H1 (cell line): ENCODE measurements at regions not wholly inside any gene's neighbourhood (a gene's known extent, or its start where the extent isn't known, plus 50 kb on each side); places are given as distances from the start of the nearest gene placed in this dataset.

ENCODE experiments used
- BCL11A ChIP-seq, 2 experiments: IDR thresholded peaks; one replicate each; pipeline ENCODE4 v1.6.1; 2011; ENCODE audit warnings: low read depth in 2 of 2, low read length in 2 of 2, mild to moderate bottlenecking in 2 of 2
- CTBP2 ChIP-seq: IDR thresholded peaks from 2 replicates; pipeline ENCODE4 v1.7.0; 2011; ENCODE audit warnings: borderline replicate concordance, mild to moderate bottlenecking, moderate library complexity, mixed read lengths, low read length; ENCODE audit not compliant: insufficient read depth, insufficient read length
- EP300 ChIP-seq, 2 experiments: IDR thresholded peaks; 1 replicate in 1 of 2; 2 replicates in 1 of 2; pipeline ENCODE4 v1.6.1; 2011 to 2012; ENCODE audit warnings: low read depth in 2 of 2, low read length in 2 of 2, mild to moderate bottlenecking in 2 of 2, borderline replicate concordance in 1 of 2, inconsistent platforms in 1 of 2, moderate library complexity in 1 of 2
- HDAC2 ChIP-seq, 2 experiments: fragments of 300-600 bp in 1 of 2; sonication (generic) in 1 of 2; IDR thresholded peaks; 2 replicates each; pipeline ENCODE4 v1.6.1; 2011 to 2012; ENCODE audit warnings: low read depth in 2 of 2, low read length in 2 of 2, mild to moderate bottlenecking in 2 of 2, moderate library complexity in 2 of 2, borderline replicate concordance in 1 of 2, inconsistent platforms in 1 of 2
- HDAC6 ChIP-seq: IDR thresholded peaks from one replicate; pipeline ENCODE4 v1.7.1; 2012; ENCODE audit warnings: low read depth, mild to moderate bottlenecking, inconsistent platforms, low read length, moderate library complexity
- POLR2AphosphoS5 ChIP-seq: IDR thresholded peaks from 2 replicates; pipeline ENCODE4 v1.6.1; 2011; ENCODE audit warnings: low read depth, low read length
- TF ChIP-seq, protein P1 (sequence below): fragments of 300-600 bp; sonication (generic); IDR thresholded peaks from 2 replicates; pipeline ENCODE4 v1.7.1; 2012; ENCODE audit warnings: low read length, moderate library complexity, mild to moderate bottlenecking, inconsistent platforms; ENCODE audit not compliant: insufficient replicate concordance
- TF ChIP-seq, protein P2 (sequence below): IDR thresholded peaks from 2 replicates; pipeline ENCODE4 v1.6.1; 2011; ENCODE audit warnings: low read depth, mild to moderate bottlenecking, low read length; ENCODE audit not compliant: insufficient read depth

DNA sequence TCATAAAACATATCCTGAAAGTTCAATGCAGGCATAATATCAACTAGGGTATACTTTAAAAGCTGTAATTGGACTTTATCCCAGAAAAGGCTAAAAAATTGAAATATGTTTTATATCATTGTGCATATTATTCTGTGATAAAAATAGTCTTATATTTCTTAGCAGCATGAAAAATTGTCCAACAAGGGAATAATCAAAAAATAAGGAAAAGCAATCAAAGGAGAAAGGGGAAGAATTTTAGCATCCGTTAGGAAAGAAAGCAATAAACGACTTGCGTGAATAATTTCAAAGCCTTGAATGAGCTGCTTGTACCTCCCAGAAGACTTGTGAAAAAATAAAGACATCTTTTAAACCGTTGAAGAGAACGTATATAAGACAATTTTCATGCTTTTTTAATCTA, 1369.8 kb upstream of the GBE1 start (continued):
- TF ChIP-seq, protein P1, sequence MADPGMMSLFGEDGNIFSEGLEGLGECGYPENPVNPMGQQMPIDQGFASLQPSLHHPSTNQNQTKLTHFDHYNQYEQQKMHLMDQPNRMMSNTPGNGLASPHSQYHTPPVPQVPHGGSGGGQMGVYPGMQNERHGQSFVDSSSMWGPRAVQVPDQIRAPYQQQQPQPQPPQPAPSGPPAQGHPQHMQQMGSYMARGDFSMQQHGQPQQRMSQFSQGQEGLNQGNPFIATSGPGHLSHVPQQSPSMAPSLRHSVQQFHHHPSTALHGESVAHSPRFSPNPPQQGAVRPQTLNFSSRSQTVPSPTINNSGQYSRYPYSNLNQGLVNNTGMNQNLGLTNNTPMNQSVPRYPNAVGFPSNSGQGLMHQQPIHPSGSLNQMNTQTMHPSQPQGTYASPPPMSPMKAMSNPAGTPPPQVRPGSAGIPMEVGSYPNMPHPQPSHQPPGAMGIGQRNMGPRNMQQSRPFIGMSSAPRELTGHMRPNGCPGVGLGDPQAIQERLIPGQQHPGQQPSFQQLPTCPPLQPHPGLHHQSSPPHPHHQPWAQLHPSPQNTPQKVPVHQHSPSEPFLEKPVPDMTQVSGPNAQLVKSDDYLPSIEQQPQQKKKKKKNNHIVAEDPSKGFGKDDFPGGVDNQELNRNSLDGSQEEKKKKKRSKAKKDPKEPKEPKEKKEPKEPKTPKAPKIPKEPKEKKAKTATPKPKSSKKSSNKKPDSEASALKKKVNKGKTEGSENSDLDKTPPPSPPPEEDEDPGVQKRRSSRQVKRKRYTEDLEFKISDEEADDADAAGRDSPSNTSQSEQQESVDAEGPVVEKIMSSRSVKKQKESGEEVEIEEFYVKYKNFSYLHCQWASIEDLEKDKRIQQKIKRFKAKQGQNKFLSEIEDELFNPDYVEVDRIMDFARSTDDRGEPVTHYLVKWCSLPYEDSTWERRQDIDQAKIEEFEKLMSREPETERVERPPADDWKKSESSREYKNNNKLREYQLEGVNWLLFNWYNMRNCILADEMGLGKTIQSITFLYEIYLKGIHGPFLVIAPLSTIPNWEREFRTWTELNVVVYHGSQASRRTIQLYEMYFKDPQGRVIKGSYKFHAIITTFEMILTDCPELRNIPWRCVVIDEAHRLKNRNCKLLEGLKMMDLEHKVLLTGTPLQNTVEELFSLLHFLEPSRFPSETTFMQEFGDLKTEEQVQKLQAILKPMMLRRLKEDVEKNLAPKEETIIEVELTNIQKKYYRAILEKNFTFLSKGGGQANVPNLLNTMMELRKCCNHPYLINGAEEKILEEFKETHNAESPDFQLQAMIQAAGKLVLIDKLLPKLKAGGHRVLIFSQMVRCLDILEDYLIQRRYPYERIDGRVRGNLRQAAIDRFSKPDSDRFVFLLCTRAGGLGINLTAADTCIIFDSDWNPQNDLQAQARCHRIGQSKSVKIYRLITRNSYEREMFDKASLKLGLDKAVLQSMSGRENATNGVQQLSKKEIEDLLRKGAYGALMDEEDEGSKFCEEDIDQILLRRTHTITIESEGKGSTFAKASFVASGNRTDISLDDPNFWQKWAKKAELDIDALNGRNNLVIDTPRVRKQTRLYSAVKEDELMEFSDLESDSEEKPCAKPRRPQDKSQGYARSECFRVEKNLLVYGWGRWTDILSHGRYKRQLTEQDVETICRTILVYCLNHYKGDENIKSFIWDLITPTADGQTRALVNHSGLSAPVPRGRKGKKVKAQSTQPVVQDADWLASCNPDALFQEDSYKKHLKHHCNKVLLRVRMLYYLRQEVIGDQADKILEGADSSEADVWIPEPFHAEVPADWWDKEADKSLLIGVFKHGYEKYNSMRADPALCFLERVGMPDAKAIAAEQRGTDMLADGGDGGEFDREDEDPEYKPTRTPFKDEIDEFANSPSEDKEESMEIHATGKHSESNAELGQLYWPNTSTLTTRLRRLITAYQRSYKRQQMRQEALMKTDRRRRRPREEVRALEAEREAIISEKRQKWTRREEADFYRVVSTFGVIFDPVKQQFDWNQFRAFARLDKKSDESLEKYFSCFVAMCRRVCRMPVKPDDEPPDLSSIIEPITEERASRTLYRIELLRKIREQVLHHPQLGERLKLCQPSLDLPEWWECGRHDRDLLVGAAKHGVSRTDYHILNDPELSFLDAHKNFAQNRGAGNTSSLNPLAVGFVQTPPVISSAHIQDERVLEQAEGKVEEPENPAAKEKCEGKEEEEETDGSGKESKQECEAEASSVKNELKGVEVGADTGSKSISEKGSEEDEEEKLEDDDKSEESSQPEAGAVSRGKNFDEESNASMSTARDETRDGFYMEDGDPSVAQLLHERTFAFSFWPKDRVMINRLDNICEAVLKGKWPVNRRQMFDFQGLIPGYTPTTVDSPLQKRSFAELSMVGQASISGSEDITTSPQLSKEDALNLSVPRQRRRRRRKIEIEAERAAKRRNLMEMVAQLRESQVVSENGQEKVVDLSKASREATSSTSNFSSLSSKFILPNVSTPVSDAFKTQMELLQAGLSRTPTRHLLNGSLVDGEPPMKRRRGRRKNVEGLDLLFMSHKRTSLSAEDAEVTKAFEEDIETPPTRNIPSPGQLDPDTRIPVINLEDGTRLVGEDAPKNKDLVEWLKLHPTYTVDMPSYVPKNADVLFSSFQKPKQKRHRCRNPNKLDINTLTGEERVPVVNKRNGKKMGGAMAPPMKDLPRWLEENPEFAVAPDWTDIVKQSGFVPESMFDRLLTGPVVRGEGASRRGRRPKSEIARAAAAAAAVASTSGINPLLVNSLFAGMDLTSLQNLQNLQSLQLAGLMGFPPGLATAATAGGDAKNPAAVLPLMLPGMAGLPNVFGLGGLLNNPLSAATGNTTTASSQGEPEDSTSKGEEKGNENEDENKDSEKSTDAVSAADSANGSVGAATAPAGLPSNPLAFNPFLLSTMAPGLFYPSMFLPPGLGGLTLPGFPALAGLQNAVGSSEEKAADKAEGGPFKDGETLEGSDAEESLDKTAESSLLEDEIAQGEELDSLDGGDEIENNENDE, result no peak
- TF ChIP-seq BCL11A (IDR thresholded peaks at IDR 0.05; ENCODE audit: low read depth in 2 of 2, low read length in 2 of 2) (no peak), CTBP2 (no peak), POLR2AphosphoS5 (no peak), HDAC2 (IDR thresholded peaks at IDR 0.05; ENCODE audit: borderline replicate concordance in 1 of 2, low read depth in 2 of 2, low read length in 2 of 2) (no peak), EP300 (IDR thresholded peaks at IDR 0.05; ENCODE audit: borderline replicate concordance in 1 of 2, low read depth in 2 of 2, low read length in 2 of 2) (no peak), HDAC6 (no peak)
- TF ChIP-seq, protein P2, sequence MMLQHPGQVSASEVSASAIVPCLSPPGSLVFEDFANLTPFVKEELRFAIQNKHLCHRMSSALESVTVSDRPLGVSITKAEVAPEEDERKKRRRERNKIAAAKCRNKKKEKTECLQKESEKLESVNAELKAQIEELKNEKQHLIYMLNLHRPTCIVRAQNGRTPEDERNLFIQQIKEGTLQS, result no peak
